HG02970 (cell line): ENCODE measurements at regions not wholly inside any gene's neighbourhood (a gene's known extent, or its start where the extent isn't known, plus 50 kb on each side); places are given as distances from the start of the nearest gene placed in this dataset.

ENCODE experiments used
- ATAC-seq: cut with Tn5 transposase; IDR thresholded peaks from one replicate; pipeline ENCODE4 v1.9.1; 2021; ENCODE audit warnings: mild to moderate bottlenecking, moderate library complexity, moderate number of reproducible peaks; ENCODE audit not compliant: unreplicated experiment, low FRiP score

DNA sequence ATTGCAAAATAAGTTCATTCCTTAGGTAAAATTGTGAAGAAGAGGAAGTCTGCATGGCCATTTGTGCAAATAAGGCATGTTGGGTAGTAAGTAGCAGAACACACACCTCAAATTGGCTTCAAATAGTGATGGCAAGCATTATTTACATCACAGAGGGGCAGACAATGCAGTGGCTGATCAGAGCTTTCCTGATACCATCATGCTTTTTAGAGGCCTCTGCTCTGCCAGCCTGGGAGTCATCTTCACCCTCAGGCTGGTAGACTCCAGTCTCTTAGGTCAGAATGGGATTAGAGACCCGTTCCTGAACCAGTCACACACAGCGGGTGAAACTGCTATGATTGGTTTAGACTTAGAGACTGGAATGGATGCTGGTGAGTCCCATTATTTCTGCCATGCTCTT is 396.0 kb upstream of the MCTP2 start:
- no peak for ATAC-seq

DNA sequence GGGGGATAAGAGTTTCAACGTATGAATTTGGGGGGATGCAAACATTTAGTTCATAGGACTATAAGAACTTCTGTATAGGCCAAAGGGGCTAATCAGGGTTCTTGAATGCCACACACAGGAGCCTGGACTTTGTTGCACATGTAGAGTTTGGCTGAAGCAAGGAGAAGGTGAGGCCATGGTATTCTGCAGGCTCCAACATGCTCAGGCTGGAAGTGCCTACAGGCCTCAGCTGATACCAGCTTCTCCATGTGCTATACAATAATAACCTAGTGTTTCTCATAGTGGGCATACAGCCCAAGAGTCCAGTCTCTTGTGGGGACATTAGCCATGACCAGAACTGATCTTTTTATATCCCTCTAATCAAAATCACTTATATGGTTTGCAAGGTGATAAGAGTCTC is 399.7 kb upstream of the MCTP2 start:
- ATAC-seq = no peak

DNA sequence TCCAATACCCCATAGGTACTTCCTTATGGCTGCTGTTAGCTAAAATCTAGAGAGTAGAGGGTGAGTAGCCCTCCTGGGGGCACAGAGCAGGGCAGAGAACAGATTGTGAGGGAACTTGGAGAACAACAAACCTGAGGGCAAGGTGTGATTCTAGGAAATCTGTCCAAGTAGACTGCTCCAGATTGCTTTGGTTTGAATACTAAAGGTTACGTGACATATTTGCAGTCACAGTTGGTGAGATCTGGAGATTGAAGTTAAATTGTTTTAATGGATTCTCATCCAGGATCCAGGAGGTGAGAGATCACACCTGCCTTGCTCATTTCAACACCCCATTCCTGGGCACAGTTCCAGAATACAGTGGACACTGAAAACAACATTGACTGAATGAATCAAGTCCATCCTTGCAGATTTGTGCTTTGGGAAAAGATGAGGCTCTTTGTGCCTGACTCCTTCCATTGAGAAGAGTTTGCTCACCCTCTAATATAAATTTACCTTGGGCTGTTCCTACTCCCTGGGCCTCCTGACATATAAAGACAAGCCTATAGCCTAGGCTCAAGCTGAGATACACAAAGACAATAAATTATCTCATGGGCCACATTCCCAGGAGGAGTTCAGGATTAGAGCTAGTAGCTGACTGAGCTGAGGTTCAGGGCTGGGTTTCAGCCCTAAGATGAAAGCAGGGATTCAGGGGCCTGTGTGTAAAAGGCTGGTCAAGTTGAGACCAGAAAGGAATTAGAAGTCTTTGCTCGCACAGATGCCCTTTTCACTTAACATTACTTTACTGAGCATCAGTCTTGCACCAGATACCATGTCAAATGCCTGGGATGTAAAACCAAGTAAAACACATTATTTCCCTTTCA is 400.9 kb upstream of the MCTP2 start:
- no peak for ATAC-seq

DNA sequence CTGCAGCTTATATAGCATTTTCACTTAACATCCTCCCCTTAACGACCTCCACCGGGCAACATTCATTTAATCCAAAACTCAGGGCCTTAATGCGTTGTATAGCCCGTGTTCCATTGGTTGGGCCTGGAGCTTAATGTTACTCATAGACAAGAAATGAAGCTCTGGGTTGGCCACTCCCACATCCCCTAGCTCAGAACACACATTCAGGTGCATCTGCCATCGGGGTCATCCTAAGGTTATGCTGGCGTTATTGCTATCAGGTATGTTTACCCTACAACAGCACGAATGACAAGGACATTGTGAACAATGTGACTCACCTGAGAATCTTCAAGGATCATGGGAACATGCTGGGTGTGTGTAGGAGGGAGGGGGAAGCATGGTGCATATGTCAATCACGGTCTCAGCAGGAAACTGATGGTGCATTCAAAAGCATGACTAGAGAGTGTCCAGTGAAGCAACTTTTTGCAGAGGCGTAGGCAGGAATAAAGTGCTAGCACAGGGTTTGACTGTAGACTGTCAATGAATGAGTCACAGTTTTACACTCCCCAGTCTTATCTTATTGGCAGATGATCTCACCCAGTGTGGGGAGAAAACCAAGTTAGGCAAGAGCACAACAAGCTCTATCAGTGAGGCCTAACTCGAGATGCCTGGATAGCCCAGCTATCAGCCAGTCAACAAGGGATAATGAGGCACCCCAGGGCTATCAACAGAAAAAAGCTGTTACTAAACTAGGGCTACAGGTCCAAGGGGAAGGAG is 402.1 kb upstream of the MCTP2 start:
- ATAC-seq = no peak

DNA sequence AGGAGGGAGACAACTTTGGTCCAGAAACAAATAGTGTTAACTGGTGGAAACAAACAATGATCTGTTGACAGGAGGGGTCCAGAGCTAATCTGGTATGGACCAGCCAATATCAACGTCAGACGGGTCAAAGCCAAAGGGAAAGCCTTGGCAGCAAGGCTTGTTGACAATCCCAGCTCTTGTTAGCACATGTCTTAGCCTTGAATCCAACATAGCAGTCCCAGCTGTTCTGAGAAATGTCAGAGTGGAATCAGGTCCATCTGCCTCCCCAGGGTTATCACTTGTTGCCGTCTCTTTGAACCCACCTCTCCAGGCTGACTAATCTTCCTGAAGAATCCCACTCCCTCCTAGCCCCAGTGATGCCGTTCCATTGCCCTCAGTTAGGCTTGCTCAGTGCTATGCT is 404.6 kb upstream of the MCTP2 start:
- no peak for ATAC-seq

DNA sequence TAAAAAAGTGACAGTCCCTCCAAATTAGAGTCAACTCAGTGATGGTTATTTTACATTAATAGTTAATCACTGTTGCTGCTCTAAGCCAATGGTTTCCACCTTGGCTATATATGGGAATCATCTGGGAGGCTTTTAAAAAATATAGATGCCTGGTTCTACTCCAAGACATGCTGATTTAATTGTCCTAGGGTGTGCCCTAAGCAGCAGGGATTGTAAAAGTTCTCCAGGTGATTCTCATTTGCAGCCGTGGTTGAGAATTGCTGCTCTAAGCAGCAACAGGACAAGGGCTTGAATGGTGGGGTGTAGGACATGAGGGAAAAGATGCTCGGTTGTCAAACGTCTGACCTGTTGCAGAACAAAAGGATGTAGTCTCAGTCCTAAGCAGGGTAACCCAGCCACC is 405.1 kb upstream of the MCTP2 start:
- no peak for ATAC-seq

DNA sequence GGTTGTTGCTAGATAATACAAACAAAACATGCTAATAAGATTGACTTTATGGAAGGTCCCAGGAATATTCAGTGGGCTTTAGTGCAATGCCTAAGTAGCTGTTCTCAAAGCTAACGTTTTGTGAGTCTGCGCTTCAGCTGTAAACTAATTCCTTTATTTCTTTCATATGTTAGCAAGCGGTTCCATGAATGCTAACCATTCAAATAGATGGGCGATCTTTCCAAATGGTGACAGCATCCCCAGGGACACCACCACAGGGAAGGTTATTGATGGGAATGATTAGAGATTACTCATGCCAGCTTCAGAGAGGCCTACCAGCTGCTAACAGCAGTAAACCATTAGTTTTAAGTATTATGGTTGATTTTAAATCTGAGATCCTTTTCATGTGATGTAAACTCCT is 405.7 kb upstream of the MCTP2 start:
- ATAC-seq = no peak

DNA sequence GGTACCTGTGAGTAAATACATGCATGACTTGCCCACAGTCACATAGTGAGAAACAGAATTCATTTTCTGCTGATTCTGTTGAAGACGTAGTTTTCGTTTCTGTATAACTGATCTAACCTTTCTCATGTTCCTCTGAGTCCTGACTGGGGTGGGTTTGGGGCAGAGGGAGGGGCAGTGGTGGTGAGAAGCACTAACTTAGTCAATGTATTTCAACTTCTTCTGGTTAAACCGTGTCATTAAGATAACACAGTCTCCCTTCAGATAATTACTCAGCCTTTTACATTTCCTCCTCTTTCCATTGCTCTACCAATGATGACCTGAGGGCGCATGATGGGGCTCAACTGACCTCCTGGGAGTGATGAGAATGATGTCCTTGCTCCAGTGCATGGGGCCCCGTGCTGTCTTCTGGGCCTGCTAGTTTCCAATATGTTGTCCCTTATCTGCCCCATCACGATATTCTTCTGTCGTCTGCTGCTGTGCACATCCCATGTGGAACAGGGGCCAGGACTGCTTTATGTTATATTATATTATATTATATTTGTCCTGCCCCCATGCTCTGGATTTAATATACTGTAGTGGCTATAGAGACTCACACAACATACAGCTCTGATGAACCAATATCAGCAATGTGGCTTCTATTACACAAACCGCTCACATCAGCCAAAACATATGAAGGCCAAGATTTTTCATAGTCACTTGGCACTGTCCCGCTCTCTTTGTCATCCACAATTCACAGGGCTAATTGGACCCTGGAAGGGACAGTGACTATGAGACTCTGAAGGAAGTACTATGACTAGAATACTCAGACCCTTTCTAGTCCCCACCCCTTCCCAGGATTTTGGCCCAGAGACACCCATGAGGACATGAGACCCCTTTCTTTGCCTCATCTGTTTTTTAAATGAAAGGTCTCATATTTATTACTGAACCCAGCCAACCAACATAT is 407.1 kb upstream of the MCTP2 start:
- no peak for ATAC-seq

DNA sequence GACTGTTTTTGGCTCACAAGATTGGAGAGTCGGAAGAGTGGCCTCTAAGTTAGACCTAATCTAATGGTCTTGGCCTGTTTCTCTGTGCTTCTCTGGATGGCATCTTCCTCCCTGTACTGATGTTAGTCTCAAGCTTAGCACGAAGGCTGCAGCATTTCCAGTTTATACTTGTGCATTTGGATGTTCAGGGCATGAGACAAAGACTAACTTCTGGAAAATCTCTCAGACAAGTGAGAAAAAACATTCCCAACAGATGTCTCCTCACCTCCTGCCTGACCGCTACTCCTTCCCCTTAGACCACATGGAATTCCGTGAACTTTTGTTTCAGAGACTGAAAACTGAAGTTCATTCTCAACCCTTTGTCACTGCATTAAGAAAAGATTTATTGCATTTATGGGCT is 410.8 kb upstream of the MCTP2 start:
- no peak for ATAC-seq

DNA sequence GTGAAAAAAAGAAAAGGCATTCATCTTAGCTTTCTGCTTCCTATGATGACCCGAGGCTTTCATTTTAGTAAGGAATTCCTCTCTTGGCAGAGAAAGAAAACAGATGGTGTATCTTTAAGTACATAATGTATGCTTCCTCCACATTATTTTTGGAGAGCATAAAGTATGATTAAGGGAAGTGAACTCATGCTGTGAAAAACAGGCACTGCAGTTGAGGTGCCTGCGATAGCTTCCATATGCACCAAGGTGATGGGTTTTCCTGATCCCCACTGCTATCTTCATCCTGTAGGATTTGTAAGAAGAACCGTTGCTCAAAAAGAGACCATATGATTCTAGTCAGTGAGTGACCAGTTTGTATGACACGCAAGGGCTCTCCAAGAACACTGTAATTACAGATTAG is 411.5 kb upstream of the MCTP2 start:
- no peak for ATAC-seq

DNA sequence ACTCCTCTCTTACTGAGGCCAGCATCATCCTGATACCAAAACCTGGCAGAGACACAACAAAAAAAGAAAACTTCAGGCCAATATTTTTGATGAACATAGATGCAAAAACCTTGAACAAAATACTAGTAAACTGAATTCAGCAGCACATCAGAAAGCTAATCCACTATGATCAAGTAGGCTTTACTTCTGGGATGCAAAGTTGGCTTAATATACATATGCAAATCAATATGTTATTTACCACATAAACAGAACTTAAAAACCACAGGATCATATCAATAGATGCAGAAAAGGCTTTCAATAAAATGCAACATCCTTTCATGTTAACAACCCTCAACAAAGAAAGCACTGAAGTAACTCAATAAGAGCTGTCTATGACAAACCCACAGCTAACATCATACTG is 414.5 kb upstream of the MCTP2 start:
- no peak for ATAC-seq

DNA sequence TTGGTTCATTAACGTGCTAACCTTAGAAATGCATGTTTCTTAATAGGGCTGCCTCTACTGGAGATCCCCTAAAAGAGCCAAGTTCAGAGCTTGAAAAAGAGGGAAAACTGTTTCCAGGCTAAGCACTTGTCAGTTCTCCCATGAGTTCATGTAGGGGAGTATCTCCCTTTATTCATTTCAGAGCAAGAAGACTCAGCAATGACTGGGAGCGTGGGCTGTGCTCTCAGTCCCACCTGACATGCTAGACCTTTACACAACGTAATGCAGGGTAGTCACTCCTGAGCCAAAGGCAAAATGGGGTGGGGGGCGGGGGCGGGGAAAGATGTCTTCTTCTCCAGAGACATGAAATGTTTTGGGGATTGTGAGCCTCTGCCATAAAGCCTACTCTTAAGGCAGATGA is 420.1 kb upstream of the MCTP2 start:
- no peak for ATAC-seq

DNA sequence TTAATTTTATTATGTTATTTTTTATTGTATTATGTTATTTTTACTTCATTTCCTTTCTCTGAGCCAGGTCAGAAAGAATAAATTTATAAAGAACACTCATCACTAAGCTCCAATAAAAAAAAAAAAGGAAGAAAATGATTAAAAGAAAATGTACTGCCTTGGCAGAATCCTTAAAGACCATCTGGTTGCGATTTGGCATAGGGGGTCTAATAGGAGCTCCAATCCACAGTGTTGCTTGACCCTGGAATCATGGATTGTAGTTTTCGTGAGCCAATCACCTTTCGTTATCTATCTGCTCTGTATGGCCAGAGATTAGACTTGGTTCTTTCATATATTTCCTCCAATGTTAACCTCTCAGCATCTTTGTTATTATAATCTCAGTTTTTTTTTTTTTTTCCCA is 421.8 kb upstream of the MCTP2 start:
- ATAC-seq = no peak

DNA sequence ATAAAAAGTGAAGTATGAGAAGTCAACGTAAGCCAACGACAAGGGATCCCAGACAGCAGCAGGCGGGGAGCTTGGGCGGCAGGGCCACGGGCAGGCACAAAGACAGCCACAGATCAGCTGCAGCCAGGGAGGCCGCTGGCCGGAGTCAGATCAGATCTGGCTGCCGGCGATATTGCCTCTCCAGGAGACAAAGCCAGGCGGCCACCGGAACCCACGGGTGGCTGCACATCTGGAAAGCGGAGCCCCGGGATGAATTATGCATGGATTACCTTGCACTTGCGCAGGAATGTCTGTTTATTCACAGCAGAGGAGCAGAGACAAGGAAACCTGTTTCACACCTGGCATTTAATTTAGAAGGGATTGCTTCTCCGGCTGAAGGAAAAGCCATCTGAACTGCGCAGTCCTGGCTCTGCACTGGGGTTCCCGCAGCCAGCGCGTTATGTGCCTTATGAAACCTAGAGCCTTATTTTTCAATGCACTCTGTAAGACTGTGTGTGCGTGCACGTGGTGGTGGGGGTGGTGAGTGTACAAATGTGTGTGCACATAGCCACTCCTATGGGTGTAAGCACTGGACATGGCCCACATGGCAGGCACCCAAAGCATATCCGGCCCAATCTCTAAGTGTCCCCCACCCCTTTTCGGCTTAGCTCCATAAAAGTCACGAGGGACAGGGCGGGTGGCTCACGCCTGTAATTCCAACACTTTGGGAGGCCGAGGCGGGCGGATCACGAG is 427.8 kb upstream of the MCTP2 start:
- ATAC-seq = no peak

DNA sequence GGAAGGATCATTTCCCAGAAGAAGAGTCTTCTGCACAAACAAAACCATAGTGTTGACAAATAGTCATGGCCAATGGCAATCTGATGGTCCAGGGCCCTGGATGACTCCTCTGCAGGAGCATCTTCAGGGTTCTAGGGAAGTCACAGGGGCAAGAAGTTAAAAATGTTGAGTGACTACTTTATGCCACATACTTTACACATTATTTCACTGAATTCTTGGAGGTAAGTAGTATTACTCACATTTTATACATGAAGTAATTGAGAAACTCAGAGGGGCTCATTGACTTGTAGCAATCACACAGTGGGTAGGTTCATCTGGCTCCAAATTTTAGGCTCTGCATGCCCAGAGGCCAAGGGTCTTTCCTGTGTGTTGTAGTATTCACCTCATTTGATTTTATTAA is 430.2 kb upstream of the MCTP2 start:
- ATAC-seq = no peak

DNA sequence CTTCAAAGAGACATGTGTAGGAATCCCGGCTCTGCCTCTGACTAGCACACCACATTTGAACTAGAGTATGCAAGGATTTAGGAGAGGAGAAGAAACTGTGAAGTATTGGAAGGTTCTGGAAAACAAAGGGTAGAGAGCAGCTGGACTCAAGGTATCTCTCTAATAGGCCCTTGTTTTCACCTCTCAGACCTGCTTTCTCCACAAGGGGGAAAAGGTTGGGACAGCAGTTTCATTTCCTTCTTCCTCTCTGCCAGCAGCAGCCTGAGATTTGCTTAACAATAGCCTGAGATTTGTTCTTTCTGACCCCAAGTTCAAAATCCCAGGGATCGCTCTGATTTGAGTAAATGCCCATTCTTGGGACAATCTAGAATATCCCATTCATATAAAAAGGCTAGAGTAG is 430.6 kb upstream of the MCTP2 start:
- no peak for ATAC-seq

DNA sequence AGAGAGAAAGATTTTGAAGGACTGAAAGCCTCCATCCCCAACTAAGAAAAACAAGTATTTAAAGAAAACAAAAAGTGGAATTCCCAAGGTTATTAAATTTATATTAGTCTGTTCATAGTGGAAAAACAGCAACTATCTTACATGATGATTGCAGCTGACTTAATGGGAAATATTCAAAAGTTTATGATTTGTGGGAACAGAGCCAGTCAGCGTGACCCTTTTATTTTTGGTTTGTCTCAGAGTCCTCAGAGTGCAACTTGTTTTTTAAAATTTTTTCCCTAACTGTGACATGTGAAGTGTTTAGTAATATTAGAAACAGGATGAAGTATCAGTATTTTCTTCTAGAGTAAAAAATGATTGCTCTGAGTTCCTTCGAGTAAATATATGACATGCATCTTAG is 441.9 kb upstream of the MCTP2 start:
- ATAC-seq = no peak

DNA sequence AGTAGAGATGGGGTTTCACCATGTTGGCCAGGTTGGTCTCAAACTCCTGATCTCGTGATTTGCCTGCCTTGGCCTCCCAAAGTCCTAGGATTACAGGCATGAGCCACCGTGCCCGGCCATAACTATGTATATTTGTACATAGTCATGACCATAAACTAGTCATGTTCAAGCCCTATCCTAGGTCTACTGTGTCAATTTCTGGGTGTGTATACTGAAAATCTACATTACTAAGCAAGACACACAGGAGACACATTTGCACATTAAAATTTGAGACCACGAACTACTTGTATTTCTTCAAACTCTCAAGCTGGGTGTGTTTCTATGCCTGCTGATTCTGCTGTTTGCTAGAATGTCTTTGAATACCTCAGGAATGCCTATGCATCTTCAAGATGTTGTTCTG is 451.3 kb upstream of the MCTP2 start:
- ATAC-seq = no peak

DNA sequence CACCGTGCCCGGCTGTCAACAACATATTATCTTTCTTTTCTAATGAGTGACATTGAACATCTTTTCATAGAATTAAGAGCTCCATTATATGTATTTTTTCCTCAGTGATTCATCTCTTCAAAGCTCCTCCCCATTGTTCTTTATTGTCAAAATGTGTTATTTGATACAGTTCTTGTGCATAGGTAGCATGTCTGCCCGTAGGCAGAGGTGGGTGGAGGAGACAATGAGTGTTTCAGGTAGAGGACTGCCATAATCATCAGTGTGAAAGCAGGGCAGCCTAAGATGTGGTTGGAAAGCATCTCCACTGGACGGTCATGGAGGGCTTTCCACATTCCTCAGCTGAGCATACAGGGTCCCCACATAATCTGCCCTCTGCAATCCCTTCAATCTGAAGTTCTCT is 452.0 kb upstream of the MCTP2 start:
- no peak for ATAC-seq
